ENCODE measurements at regions not wholly inside any gene's neighbourhood (a gene's known extent, or its start where the extent isn't known, plus 50 kb on each side); places are given as distances from the start of the nearest gene placed in this dataset.

- CTCF ChIA-PET = no interaction called here
- POLR2A ChIA-PET = no interaction called here
- FAIRE-seq (no peak), ATAC-seq (no peak), DNase-seq (ENCODE audit: low read depth in 1 of 2, low spot score in 1 of 2) (no peak)
- Histone ChIP-seq H3K4me2 (no peak overlapping the region), H3K4me1 (no peaks in the 10 kb centered on the region), H3K9me3 (no peaks in the 10 kb centered on the region; the same call in 2 of the 3 replicates), H3K27ac (no peak overlapping the region), H3K4me3 (no peak overlapping the region)
- 5% methylated on average over 4 of the region's 4 CpGs for WGBS (ENCODE audit: missing lambda C conversion rate)
- TF ChIP-seq BHLHE40 (IDR thresholded peaks at IDR 0.05; ENCODE audit: low read depth, low read length) = no peak
- TF ChIP-seq RCOR1 (IDR thresholded peaks at IDR 0.05; ENCODE audit: low read depth, low read length) = no peak
- TF ChIP-seq TP53 (CRISPR knock-in tag; IDR thresholded peaks at IDR 0.05) = no peak
- TF ChIP-seq POLR2AphosphoS2 (conservative IDR thresholded peaks at IDR 0.05; ENCODE audit: low read length) = no peak
- no peak for TF ChIP-seq NPAS2 (CRISPR knock-in tag; IDR thresholded peaks at IDR 0.05; ENCODE audit: borderline replicate concordance)
- no peak for TF ChIP-seq ZC3H11A (IDR thresholded peaks at IDR 0.05)
- TF ChIP-seq, protein P1, sequence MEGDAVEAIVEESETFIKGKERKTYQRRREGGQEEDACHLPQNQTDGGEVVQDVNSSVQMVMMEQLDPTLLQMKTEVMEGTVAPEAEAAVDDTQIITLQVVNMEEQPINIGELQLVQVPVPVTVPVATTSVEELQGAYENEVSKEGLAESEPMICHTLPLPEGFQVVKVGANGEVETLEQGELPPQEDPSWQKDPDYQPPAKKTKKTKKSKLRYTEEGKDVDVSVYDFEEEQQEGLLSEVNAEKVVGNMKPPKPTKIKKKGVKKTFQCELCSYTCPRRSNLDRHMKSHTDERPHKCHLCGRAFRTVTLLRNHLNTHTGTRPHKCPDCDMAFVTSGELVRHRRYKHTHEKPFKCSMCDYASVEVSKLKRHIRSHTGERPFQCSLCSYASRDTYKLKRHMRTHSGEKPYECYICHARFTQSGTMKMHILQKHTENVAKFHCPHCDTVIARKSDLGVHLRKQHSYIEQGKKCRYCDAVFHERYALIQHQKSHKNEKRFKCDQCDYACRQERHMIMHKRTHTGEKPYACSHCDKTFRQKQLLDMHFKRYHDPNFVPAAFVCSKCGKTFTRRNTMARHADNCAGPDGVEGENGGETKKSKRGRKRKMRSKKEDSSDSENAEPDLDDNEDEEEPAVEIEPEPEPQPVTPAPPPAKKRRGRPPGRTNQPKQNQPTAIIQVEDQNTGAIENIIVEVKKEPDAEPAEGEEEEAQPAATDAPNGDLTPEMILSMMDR (IDR thresholded peaks at IDR 0.05) = no peak
- no peak for TF ChIP-seq CBX2 (IDR thresholded peaks at IDR 0.05; ENCODE audit: borderline replicate concordance, low read depth)
- no peak for TF ChIP-seq RAD21 (conservative IDR thresholded peaks at IDR 0.05 in 1 of 2, IDR thresholded peaks at IDR 0.05 in 1 of 2)
Measured at GRCh38 chr9:75754080-75754479, 136.4 kb upstream of the PCSK5 start.

DNA sequence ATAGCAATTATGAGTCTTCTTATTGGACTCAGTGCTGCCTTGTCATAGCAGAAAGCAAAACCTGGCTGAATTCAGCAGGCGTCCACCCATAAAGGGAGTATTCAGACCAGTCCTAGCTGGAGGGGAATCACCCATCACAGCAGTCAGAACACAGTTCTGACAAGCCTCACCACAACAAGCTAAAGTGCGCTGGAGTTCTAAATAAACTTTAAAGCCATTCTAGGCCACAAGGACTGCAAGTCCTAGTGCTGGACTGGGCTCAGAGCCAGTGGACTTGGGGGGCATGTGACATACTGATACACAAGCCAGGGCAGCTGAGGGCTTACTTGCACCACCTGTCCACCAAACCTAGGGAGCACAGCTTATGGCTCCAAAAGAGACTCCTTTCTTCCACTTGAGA, 115.3 kb upstream of the PCSK5 start:
- Histone ChIP-seq H3K4me1 (no peaks in the 10 kb centered on the region), H3K27ac (no peak overlapping the region), H3K9me3 (no peaks in the 10 kb centered on the region), H3K4me2 (no peak overlapping the region), H3K4me3 (no peak overlapping the region)
- POLR2A ChIA-PET = no interaction called here
- FAIRE-seq (no peak), DNase-seq (ENCODE audit: low read depth in 1 of 2, low spot score in 1 of 2) (no peak), ATAC-seq (no peak)
- CTCF ChIA-PET = no interaction called here
- WGBS (ENCODE audit: missing lambda C conversion rate) = 4% methylated on average over 2 of the region's 2 CpGs
- TF ChIP-seq MAFK (IDR thresholded peaks at IDR 0.05; ENCODE audit: partially characterized antibody) = no peak
- no peak for TF ChIP-seq JUN (IDR thresholded peaks at IDR 0.05)

GRCh38 chr9:75775966-75776691, 114.3 kb upstream of the PCSK5 start:
- no CpG with 5 or more reads among the region's 1 CpG for WGBS (ENCODE audit: missing lambda C conversion rate)
- DNase-seq (ENCODE audit: low read depth in 1 of 2, low spot score in 1 of 2) = no peak
- ChIA-PET POLR2A (no interaction called here), CTCF (no interaction called here)
- Histone ChIP-seq H3K4me2 (no peak overlapping the region), H3K4me3 (no peak overlapping the region), H3K9me3 (no peaks in the 10 kb centered on the region), H3K27ac (no peak overlapping the region), H3K4me1 (no peaks in the 10 kb centered on the region)
- TF ChIP-seq ZNF302 (CRISPR knock-in tag; IDR thresholded peaks at IDR 0.05) = no peak
- TF ChIP-seq EHMT2 (IDR thresholded peaks at IDR 0.05; ENCODE audit: low read depth) = no peak
- no peak for TF ChIP-seq KDM5A (IDR thresholded peaks at IDR 0.05)
- TF ChIP-seq CHD4 (IDR thresholded peaks at IDR 0.05; ENCODE audit: borderline replicate concordance) = no peak
- TF ChIP-seq RARB (CRISPR knock-in tag; IDR thresholded peaks at IDR 0.05) = no peak
- no peak for TF ChIP-seq HEYL (CRISPR knock-in tag; IDR thresholded peaks at IDR 0.05)
- TF ChIP-seq BHLHE40 (IDR thresholded peaks at IDR 0.05; ENCODE audit: low read depth, low read length) = no peak
- TF ChIP-seq ZFP36 (IDR thresholded peaks at IDR 0.05; ENCODE audit: borderline replicate concordance, partially characterized antibody) = no peak
- no peak for TF ChIP-seq HOXB5 (CRISPR knock-in tag; IDR thresholded peaks at IDR 0.05)
- TF ChIP-seq EP300 (IDR thresholded peaks at IDR 0.05) = no peak
- TF ChIP-seq POLR2AphosphoS2 (conservative IDR thresholded peaks at IDR 0.05; ENCODE audit: low read length) = no peak
- TF ChIP-seq JUN (IDR thresholded peaks at IDR 0.05) = no peak
- no peak for ATAC-seq
- no peak for FAIRE-seq

- ChIA-PET POLR2A (no interaction called here), CTCF (no interaction called here)
- FAIRE-seq (no peak), DNase-seq (ENCODE audit: low read depth in 1 of 2, low spot score in 1 of 2) (no peak), ATAC-seq (no peak)
- H3K4me3 ChIP-seq = no peak overlapping the region
- TF ChIP-seq NFE2L2 (conservative IDR thresholded peaks at IDR 0.05; ENCODE audit: low read length) = peak; percentile 78
- TF ChIP-seq, protein P2, sequence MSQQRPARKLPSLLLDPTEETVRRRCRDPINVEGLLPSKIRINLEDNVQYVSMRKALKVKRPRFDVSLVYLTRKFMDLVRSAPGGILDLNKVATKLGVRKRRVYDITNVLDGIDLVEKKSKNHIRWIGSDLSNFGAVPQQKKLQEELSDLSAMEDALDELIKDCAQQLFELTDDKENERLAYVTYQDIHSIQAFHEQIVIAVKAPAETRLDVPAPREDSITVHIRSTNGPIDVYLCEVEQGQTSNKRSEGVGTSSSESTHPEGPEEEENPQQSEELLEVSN (IDR thresholded peaks at IDR 0.05; ENCODE audit: borderline replicate concordance, low read depth) = no peak
- no peaks in the 10 kb centered on the region for H3K9me3 ChIP-seq
- no peak overlapping the region for H3K27ac ChIP-seq
- H3K4me1 ChIP-seq = no peaks in the 10 kb centered on the region
- no peak overlapping the region for H3K4me2 ChIP-seq
- WGBS (ENCODE audit: missing lambda C conversion rate) = 10% methylated on average over 1 of the region's 1 CpG
Measured at GRCh38 chr9:75780185-75780584, 110.3 kb upstream of the PCSK5 start.
